ENCODE measurements at regions not wholly inside any gene's neighbourhood (a gene's known extent, or its start where the extent isn't known, plus 50 kb on each side); places are given as distances from the start of the nearest gene placed in this dataset.
"Not testable (repeated sequence)": the region's sequence is repeated elsewhere in the genome, so short reads cannot be mapped to it uniquely, and the experiment has no call there.

- CTCF ChIA-PET: no interaction called here
- no peak overlapping the region for H3K27ac Mint-ChIP-seq
- no peak overlapping the region for H3K4me3 Mint-ChIP-seq
- no peaks in the 10 kb centered on the region for H3K27me3 Mint-ChIP-seq (ENCODE audit: low read depth)
- intact Hi-C loops (cut with micrococcal nuclease): no loop called here
- no peak for DNase-seq
- H3K36me3 Mint-ChIP-seq (ENCODE audit: low read depth): no peaks in the 10 kb centered on the region
- no peaks in the 10 kb centered on the region for H3K4me1 Mint-ChIP-seq (ENCODE audit: low read depth)
- H3K9me3 Mint-ChIP-seq: peaks cover 16% of the 10 kb centered on the region
Observed at GRCh38 chr4:13678186-13678924, 50.8 kb upstream of the BOD1L1 start.

GRCh38 chr4:13681570-13681969 is 54.0 kb upstream of the BOD1L1 start:
- Mint-ChIP-seq H3K4me3 (no peak overlapping the region), H3K27me3 (ENCODE audit: low read depth) (no peaks in the 10 kb centered on the region), H3K36me3 (ENCODE audit: low read depth) (no peaks in the 10 kb centered on the region), H3K27ac (no peak overlapping the region), H3K9me3 (peaks cover 25% of the 10 kb centered on the region), H3K4me1 (ENCODE audit: low read depth) (no peaks in the 10 kb centered on the region)
- intact Hi-C loops (cut with micrococcal nuclease): no loop called here
- no peak for DNase-seq
- CTCF ChIA-PET: interaction anchor here (0.6 to 2.0 kb wide), 2 partner anchors 25 to 27 kb away, joined by 4 to 5 read pairs; no protein-coding TSS in a partner anchor

GRCh38 chr4:13694256-13694655 is 66.7 kb upstream of the BOD1L1 start:
- peaks cover 8% of the 10 kb centered on the region for H3K9me3 Mint-ChIP-seq
- no peaks in the 10 kb centered on the region for H3K4me1 Mint-ChIP-seq (ENCODE audit: low read depth)
- DNase-seq: no peak
- no peak overlapping the region for H3K4me3 Mint-ChIP-seq
- no peaks in the 10 kb centered on the region for H3K36me3 Mint-ChIP-seq (ENCODE audit: low read depth)
- CTCF ChIA-PET: no interaction called here
- peaks cover 21% of the 10 kb centered on the region for H3K27me3 Mint-ChIP-seq (ENCODE audit: low read depth)
- no peak overlapping the region for H3K27ac Mint-ChIP-seq
- intact Hi-C loops (cut with micrococcal nuclease): no loop called here

- H3K27me3 Mint-ChIP-seq (ENCODE audit: low read depth): peaks cover 3% of the 10 kb centered on the region
- no peaks in the 10 kb centered on the region for H3K9me3 Mint-ChIP-seq
- H3K4me3 Mint-ChIP-seq: no peak overlapping the region
- H3K4me1 Mint-ChIP-seq (ENCODE audit: low read depth): no peaks in the 10 kb centered on the region
- intact Hi-C loops (cut with micrococcal nuclease): no loop called here
- DNase-seq: no peak
- H3K27ac Mint-ChIP-seq: no peak overlapping the region
- H3K36me3 Mint-ChIP-seq (ENCODE audit: low read depth): no peaks in the 10 kb centered on the region
- CTCF ChIA-PET: no interaction called here
Observed at GRCh38 chr4:13698296-13698695, 70.8 kb upstream of the BOD1L1 start.

- Mint-ChIP-seq H3K36me3 (ENCODE audit: low read depth) (no peaks in the 10 kb centered on the region), H3K27ac (no peak overlapping the region), H3K4me3 (no peak overlapping the region), H3K9me3 (no peaks in the 10 kb centered on the region), H3K4me1 (ENCODE audit: low read depth) (no peaks in the 10 kb centered on the region), H3K27me3 (ENCODE audit: low read depth) (no peaks in the 10 kb centered on the region)
- CTCF ChIA-PET: no interaction called here
- DNase-seq: no peak
- intact Hi-C loops (cut with micrococcal nuclease): no loop called here
Observed at GRCh38 chr4:13700021-13700857, 72.7 kb upstream of the BOD1L1 start.

GRCh38 chr4:13700858-13701140 is 73.3 kb upstream of the BOD1L1 start:
- DNase-seq; H3K27me3 Mint-ChIP-seq (ENCODE audit: low read depth); H3K9me3 Mint-ChIP-seq; H3K36me3 Mint-ChIP-seq (ENCODE audit: low read depth); H3K4me3 Mint-ChIP-seq; intact Hi-C loops (cut with micrococcal nuclease); H3K4me1 Mint-ChIP-seq (ENCODE audit: low read depth); H3K27ac Mint-ChIP-seq; CTCF ChIA-PET: not testable (repeated sequence)

- Mint-ChIP-seq H3K27me3 (ENCODE audit: low read depth) (no peaks in the 10 kb centered on the region), H3K4me3 (no peak overlapping the region), H3K36me3 (ENCODE audit: low read depth) (no peaks in the 10 kb centered on the region), H3K9me3 (no peaks in the 10 kb centered on the region), H3K27ac (no peak overlapping the region), H3K4me1 (ENCODE audit: low read depth) (no peaks in the 10 kb centered on the region)
- DNase-seq: no peak
- intact Hi-C loops (cut with micrococcal nuclease): no loop called here
- CTCF ChIA-PET: no interaction called here
Observed at GRCh38 chr4:13701937-13702446, 74.5 kb upstream of the BOD1L1 start.

- peaks cover 7% of the 10 kb centered on the region for H3K27me3 Mint-ChIP-seq (ENCODE audit: low read depth)
- no peak overlapping the region for H3K27ac Mint-ChIP-seq
- CTCF ChIA-PET: no interaction called here
- no peak for DNase-seq
- H3K4me1 Mint-ChIP-seq (ENCODE audit: low read depth): no peaks in the 10 kb centered on the region
- no peaks in the 10 kb centered on the region for H3K9me3 Mint-ChIP-seq
- no peaks in the 10 kb centered on the region for H3K36me3 Mint-ChIP-seq (ENCODE audit: low read depth)
- intact Hi-C loops (cut with micrococcal nuclease): no loop called here
- no peak overlapping the region for H3K4me3 Mint-ChIP-seq
Observed at GRCh38 chr4:13703096-13703495, 75.6 kb upstream of the BOD1L1 start.

- Mint-ChIP-seq H3K4me1 (ENCODE audit: low read depth) (no peaks in the 10 kb centered on the region), H3K27ac (no peak overlapping the region), H3K4me3 (no peak overlapping the region), H3K36me3 (ENCODE audit: low read depth) (no peaks in the 10 kb centered on the region), H3K27me3 (ENCODE audit: low read depth) (peaks cover 7% of the 10 kb centered on the region), H3K9me3 (no peaks in the 10 kb centered on the region)
- intact Hi-C loops (cut with micrococcal nuclease): no loop called here
- DNase-seq: no peak
- CTCF ChIA-PET: no interaction called here
Observed at GRCh38 chr4:13704035-13704434, 76.5 kb upstream of the BOD1L1 start.

- peaks cover 7% of the 10 kb centered on the region for H3K27me3 Mint-ChIP-seq (ENCODE audit: low read depth)
- no peak for DNase-seq
- H3K4me3 Mint-ChIP-seq: no peak overlapping the region
- H3K36me3 Mint-ChIP-seq (ENCODE audit: low read depth): no peaks in the 10 kb centered on the region
- no peaks in the 10 kb centered on the region for H3K9me3 Mint-ChIP-seq
- intact Hi-C loops (cut with micrococcal nuclease): no loop called here
- CTCF ChIA-PET: no interaction called here
- H3K27ac Mint-ChIP-seq: no peak overlapping the region
- no peaks in the 10 kb centered on the region for H3K4me1 Mint-ChIP-seq (ENCODE audit: low read depth)
Observed at GRCh38 chr4:13704761-13705160, 77.2 kb upstream of the BOD1L1 start.

- Mint-ChIP-seq H3K36me3 (ENCODE audit: low read depth) (no peaks in the 10 kb centered on the region), H3K4me3 (no peak overlapping the region), H3K4me1 (ENCODE audit: low read depth) (no peaks in the 10 kb centered on the region), H3K9me3 (no peaks in the 10 kb centered on the region), H3K27ac (no peak overlapping the region), H3K27me3 (ENCODE audit: low read depth) (peaks cover 10% of the 10 kb centered on the region)
- DNase-seq: no peak
- intact Hi-C loops (cut with micrococcal nuclease): no loop called here
- CTCF ChIA-PET: no interaction called here
Observed at GRCh38 chr4:13705521-13706041, 78.1 kb upstream of the BOD1L1 start.

- Mint-ChIP-seq H3K27ac (no peak overlapping the region), H3K27me3 (ENCODE audit: low read depth) (peaks cover 10% of the 10 kb centered on the region), H3K9me3 (no peaks in the 10 kb centered on the region), H3K4me3 (no peak overlapping the region), H3K36me3 (ENCODE audit: low read depth) (no peaks in the 10 kb centered on the region), H3K4me1 (ENCODE audit: low read depth) (no peaks in the 10 kb centered on the region)
- intact Hi-C loops (cut with micrococcal nuclease): no loop called here
- DNase-seq: no peak
- CTCF ChIA-PET: no interaction called here
Observed at GRCh38 chr4:13706120-13706519, 78.6 kb upstream of the BOD1L1 start.

GRCh38 chr4:13706716-13707115 is 79.2 kb upstream of the BOD1L1 start:
- intact Hi-C loops (cut with micrococcal nuclease): no loop called here
- peaks cover 10% of the 10 kb centered on the region for H3K27me3 Mint-ChIP-seq (ENCODE audit: low read depth)
- no peak overlapping the region for H3K4me3 Mint-ChIP-seq
- no peak overlapping the region for H3K27ac Mint-ChIP-seq
- no peaks in the 10 kb centered on the region for H3K4me1 Mint-ChIP-seq (ENCODE audit: low read depth)
- CTCF ChIA-PET: no interaction called here
- no peaks in the 10 kb centered on the region for H3K36me3 Mint-ChIP-seq (ENCODE audit: low read depth)
- DNase-seq: no peak
- no peaks in the 10 kb centered on the region for H3K9me3 Mint-ChIP-seq
